Mucosa of descending colon (tissue), 3 donors: ENCODE measurements at regions not wholly inside any gene's neighbourhood (a gene's known extent, or its start where the extent isn't known, plus 50 kb on each side); places are given as distances from the start of the nearest gene placed in this dataset.

Experiments
- ATAC-seq: fragments of 200-7000 bp; cut with Tn5 transposase; one replicate; pipeline ENCODE4 v1.9.1; 2020; ENCODE audit warnings: mild to moderate bottlenecking, moderate library complexity
- DNase-seq, 3 donors: peaks; one replicate each; pipeline ENCODE4 v3.0.0-alpha.2; 2020
- H3K36me3 ChIP-seq: fragments of 200-600 bp; one replicate; pipeline ENCODE4 v1.8.0; 2021; ENCODE audit warnings: low read depth, mild to moderate bottlenecking
- H3K4me1 ChIP-seq: fragments of 200-600 bp; one replicate; pipeline ENCODE4 v1.8.0; 2021; ENCODE audit warnings: low read depth, mild to moderate bottlenecking
- H3K4me3 ChIP-seq: fragments of 200-600 bp; one replicate; pipeline ENCODE4 v1.8.0; 2021; ENCODE audit warnings: mild to moderate bottlenecking
- H3K9me3 ChIP-seq: fragments of 200-600 bp; one replicate; pipeline ENCODE4 v1.8.0; 2021; ENCODE audit warnings: mild to moderate bottlenecking
- CTCF ChIP-seq: fragments of 200-600 bp; IDR thresholded peaks from one replicate; pipeline ENCODE4 v1.8.0; 2022; ENCODE audit warnings: antibody characterized with exemption, mild to moderate bottlenecking
- intact Hi-C, 2 donors: fragments of 100-400 bp; cut with DNase I in 1 of 2; cut with micrococcal nuclease in 1 of 2; formaldehyde crosslinking; loops; one replicate each; pipeline versions ENCODE4 v1.11.0 to v1.11.1; 2022; cut with DNase I, micrococcal nuclease
- donor health status: DM: no; HTN: no; CAD: no; lungs with moderate emphysema.
- donor health status: DM: no; HTN: no; CAD: no.
- donor health status: DM: no; HTN: yes; CAD: no.

GRCh38 chrX:127390316-127390715 is 570.8 kb downstream of the PRR32 start:
- Histone ChIP-seq H3K36me3 (no peaks in the 10 kb centered on the region), H3K4me1 (no peaks in the 10 kb centered on the region), H3K9me3 (no peaks in the 10 kb centered on the region), H3K4me3 (no peak overlapping the region)
- no peak for TF ChIP-seq CTCF
- ATAC-seq (no peak), DNase-seq (no peak)
- intact Hi-C loops, result no loop called here

- H3K9me3 ChIP-seq, result no peaks in the 10 kb centered on the region
- H3K36me3 ChIP-seq, result no peaks in the 10 kb centered on the region
- no peak for ATAC-seq
- TF ChIP-seq CTCF, result no peak
- intact Hi-C loops, result no loop called here
- no peaks in the 10 kb centered on the region for H3K4me1 ChIP-seq
- no peak for DNase-seq
- H3K4me3 ChIP-seq, result no peak overlapping the region
Measured at GRCh38 chrX:127389900-127390299, 570.4 kb downstream of the PRR32 start.
